ENCODE measurements at regions not wholly inside any gene's neighbourhood (a gene's known extent, or its start where the extent isn't known, plus 50 kb on each side); places are given as distances from the start of the nearest gene placed in this dataset.

GRCh38 chr14:48251290-48251689, 575.9 kb upstream of the MDGA2 start:
- no peaks in the 10 kb centered on the region for H3K9me3 ChIP-seq (ENCODE audit: control insufficient read depth, insufficient read depth, low read depth, low read length)
- H3K4me1 ChIP-seq (ENCODE audit: control insufficient read depth, insufficient read depth, low read length), result no peaks in the 10 kb centered on the region
- ChIA-PET POLR2A (no interaction called here), CTCF (no interaction called here)
- H3K36me3 ChIP-seq (ENCODE audit: control insufficient read depth in 2 of 2, insufficient read depth in 1 of 2, low read length in 2 of 2), result no peaks in the 10 kb centered on the region
- no peak for TF ChIP-seq ZXDB (tag by site-specific recombination; IDR thresholded peaks at IDR 0.05)
- H3K27ac ChIP-seq (ENCODE audit: extremely low read depth, low read depth, low read length), result no peak overlapping the region
- no peak overlapping the region for H3K4me3 ChIP-seq (ENCODE audit: low read depth, low read length)

DNA sequence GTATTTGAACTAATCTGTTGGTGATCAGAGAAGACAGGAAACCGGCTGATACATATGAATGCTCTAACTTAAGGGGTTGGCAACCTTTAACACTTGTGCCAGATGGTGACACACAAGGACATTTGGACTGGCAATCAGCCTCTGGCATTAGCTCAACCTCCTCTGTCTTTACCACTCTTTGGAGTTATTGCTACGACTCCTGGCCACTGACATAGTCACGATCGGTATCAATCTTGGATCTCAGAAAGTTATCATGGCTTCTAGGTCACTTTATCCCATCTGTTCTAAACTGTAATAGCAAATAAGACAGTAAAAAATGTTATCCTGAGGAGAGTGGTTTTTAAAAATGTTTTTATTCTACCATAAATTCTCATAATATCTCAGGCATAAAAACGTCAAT, 575.2 kb upstream of the MDGA2 start:
- ChIA-PET POLR2A (no interaction called here), CTCF (no interaction called here)
- no peaks in the 10 kb centered on the region for H3K9me3 ChIP-seq (ENCODE audit: control insufficient read depth, insufficient read depth, low read depth, low read length)
- no peak overlapping the region for H3K27ac ChIP-seq (ENCODE audit: extremely low read depth, low read depth, low read length)
- H3K4me3 ChIP-seq (ENCODE audit: low read depth, low read length), result no peak overlapping the region
- H3K36me3 ChIP-seq (ENCODE audit: control insufficient read depth in 2 of 2, insufficient read depth in 1 of 2, low read length in 2 of 2), result no peaks in the 10 kb centered on the region
- TF ChIP-seq ZNF561 (tag by site-specific recombination; IDR thresholded peaks at IDR 0.05; ENCODE audit: borderline replicate concordance), result no peak
- no peak for TF ChIP-seq ZBTB11 (tag by site-specific recombination; conservative IDR thresholded peaks at IDR 0.05; ENCODE audit: low read depth)
- no peak for TF ChIP-seq ZBTB21 (tag by site-specific recombination; IDR thresholded peaks at IDR 0.05)
- TF ChIP-seq ZNF10 (tag by site-specific recombination; IDR thresholded peaks at IDR 0.05), result no peak
- no peak for TF ChIP-seq AEBP2 (tag by site-specific recombination; IDR thresholded peaks at IDR 0.05; ENCODE audit: borderline replicate concordance)
- no peak for TF ChIP-seq ZNF211 (tag by site-specific recombination; IDR thresholded peaks at IDR 0.05; ENCODE audit: low read depth)
- TF ChIP-seq ZNF624 (tag by site-specific recombination; IDR thresholded peaks at IDR 0.05), result no peak
- no peak for TF ChIP-seq PATZ1 (tag by site-specific recombination; IDR thresholded peaks at IDR 0.05)
- TF ChIP-seq ZNF398 (tag by site-specific recombination; IDR thresholded peaks at IDR 0.05), result no peak
- no peaks in the 10 kb centered on the region for H3K4me1 ChIP-seq (ENCODE audit: control insufficient read depth, insufficient read depth, low read length)

DNA sequence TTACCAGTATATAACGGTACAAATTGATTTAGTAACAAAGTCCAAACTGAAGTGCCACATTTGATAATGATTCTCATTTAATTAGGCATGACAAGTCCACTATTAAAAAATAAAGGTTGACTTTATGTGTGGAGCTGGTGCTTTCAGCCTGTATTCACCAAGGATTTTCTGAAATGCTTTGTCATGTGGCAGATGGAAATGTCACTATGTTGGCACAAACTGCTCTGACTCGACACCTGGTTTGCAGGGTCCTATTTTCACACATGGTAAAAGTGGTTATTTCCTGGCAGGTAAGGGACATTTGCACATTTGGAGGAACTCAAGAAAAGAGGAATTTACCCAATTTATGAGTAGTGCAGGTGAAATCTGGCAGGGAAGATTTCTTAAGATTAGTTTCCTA, 572.6 kb upstream of the MDGA2 start:
- no peaks in the 10 kb centered on the region for H3K36me3 ChIP-seq (ENCODE audit: control insufficient read depth in 2 of 2, insufficient read depth in 1 of 2, low read length in 2 of 2)
- ChIA-PET CTCF (no interaction called here), POLR2A (no interaction called here)
- no peak overlapping the region for H3K4me3 ChIP-seq (ENCODE audit: low read depth, low read length)
- H3K4me1 ChIP-seq (ENCODE audit: control insufficient read depth, insufficient read depth, low read length), result no peaks in the 10 kb centered on the region
- H3K9me3 ChIP-seq (ENCODE audit: control insufficient read depth, insufficient read depth, low read depth, low read length), result no peaks in the 10 kb centered on the region
- H3K27ac ChIP-seq (ENCODE audit: extremely low read depth, low read depth, low read length), result no peak overlapping the region
- TF ChIP-seq ZNF521 (tag by site-specific recombination; IDR thresholded peaks at IDR 0.05) (no peak), ZNF530 (tag by site-specific recombination; IDR thresholded peaks at IDR 0.05; ENCODE audit: low read depth) (no peak), ZNF792 (tag by site-specific recombination; IDR thresholded peaks at IDR 0.05) (no peak), ZNF664 (tag by site-specific recombination; IDR thresholded peaks at IDR 0.05) (no peak), HOXA7 (CRISPR knock-in tag; IDR thresholded peaks at IDR 0.05; ENCODE audit: borderline replicate concordance) (no peak), ZNF157 (tag by site-specific recombination; IDR thresholded peaks at IDR 0.05) (no peak), TCF7L2 (IDR thresholded peaks at IDR 0.05; ENCODE audit: borderline replicate concordance, low read depth, low read length) (no peak), SP7 (tag by site-specific recombination; IDR thresholded peaks at IDR 0.05) (no peak)
- TF ChIP-seq, protein P1, sequence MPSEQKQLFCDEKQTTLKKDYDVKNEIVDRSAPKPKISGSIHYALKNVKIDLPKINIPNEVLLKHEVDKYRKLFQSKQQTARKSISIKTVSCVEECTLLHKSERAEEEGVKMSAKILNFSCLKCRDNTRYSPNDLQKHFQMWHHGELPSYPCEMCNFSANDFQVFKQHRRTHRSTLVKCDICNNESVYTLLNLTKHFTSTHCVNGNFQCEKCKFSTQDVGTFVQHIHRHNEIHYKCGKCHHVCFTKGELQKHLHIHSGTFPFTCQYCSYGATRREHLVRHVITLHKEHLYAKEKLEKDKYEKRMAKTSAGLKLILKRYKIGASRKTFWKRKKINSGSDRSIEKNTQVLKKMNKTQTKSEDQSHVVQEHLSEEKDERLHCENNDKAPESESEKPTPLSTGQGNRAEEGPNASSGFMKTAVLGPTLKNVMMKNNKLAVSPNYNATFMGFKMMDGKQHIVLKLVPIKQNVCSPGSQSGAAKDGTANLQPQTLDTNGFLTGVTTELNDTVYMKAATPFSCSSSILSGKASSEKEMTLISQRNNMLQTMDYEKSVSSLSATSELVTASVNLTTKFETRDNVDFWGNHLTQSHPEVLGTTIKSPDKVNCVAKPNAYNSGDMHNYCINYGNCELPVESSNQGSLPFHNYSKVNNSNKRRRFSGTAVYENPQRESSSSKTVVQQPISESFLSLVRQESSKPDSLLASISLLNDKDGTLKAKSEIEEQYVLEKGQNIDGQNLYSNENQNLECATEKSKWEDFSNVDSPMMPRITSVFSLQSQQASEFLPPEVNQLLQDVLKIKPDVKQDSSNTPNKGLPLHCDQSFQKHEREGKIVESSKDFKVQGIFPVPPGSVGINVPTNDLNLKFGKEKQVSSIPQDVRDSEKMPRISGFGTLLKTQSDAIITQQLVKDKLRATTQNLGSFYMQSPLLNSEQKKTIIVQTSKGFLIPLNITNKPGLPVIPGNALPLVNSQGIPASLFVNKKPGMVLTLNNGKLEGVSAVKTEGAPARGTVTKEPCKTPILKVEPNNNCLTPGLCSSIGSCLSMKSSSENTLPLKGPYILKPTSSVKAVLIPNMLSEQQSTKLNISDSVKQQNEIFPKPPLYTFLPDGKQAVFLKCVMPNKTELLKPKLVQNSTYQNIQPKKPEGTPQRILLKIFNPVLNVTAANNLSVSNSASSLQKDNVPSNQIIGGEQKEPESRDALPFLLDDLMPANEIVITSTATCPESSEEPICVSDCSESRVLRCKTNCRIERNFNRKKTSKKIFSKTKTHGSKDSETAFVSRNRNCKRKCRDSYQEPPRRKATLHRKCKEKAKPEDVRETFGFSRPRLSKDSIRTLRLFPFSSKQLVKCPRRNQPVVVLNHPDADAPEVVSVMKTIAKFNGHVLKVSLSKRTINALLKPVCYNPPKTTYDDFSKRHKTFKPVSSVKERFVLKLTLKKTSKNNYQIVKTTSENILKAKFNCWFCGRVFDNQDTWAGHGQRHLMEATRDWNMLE (tag by site-specific recombination; conservative IDR thresholded peaks at IDR 0.05; ENCODE audit: low read depth), result no peak
